HK-2 (cell line): ENCODE measurements at regions not wholly inside any gene's neighbourhood (a gene's known extent, or its start where the extent isn't known, plus 50 kb on each side); places are given as distances from the start of the nearest gene placed in this dataset.

ENCODE experiments used
- DNase-seq: peaks from one replicate; pipeline ENCODE4 v3.0.0-alpha.2; 2018; ENCODE audit not compliant: unreplicated experiment

- no peak for DNase-seq
Observed at GRCh38 chr10:10777723-10778122, 239.9 kb upstream of the CELF2 start.

GRCh38 chr10:10778959-10779358, 238.7 kb upstream of the CELF2 start:
- DNase-seq: no peak

GRCh38 chr10:10779511-10779910, 238.2 kb upstream of the CELF2 start:
- no peak for DNase-seq

DNA sequence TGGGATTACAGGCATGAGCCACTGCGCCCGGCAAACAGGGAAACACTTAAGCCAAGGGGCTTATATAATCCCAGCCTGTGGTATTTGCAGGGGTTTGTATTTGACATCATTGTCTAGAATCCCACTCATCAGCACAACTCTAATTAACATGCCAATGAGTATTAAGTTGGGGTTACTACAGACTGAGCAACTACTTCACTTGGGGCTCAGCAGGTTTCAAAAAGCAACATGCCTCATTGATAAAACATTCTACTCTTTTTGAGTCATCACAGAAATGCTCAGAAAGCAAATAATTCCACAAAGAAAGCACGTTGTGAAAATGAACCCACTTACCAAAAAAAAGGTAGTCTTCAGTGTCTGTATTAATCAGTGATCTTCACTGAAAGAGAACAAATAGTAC, 236.9 kb upstream of the CELF2 start:
- no peak for DNase-seq

GRCh38 chr10:10782603-10783002, 235.1 kb upstream of the CELF2 start:
- peak; percentile 34 for DNase-seq

- no peak for DNase-seq
Observed at GRCh38 chr10:10785627-10786026, 232.0 kb upstream of the CELF2 start.

- DNase-seq: peak; percentile 20
Observed at GRCh38 chr10:10786109-10787090, 231.3 kb upstream of the CELF2 start.

GRCh38 chr10:10787586-10787985, 230.1 kb upstream of the CELF2 start:
- no peak for DNase-seq

- DNase-seq: no peak
Observed at GRCh38 chr10:10788761-10789160, 228.9 kb upstream of the CELF2 start.

- no peak for DNase-seq
Observed at GRCh38 chr10:10791869-10792268, 225.8 kb upstream of the CELF2 start.

DNA sequence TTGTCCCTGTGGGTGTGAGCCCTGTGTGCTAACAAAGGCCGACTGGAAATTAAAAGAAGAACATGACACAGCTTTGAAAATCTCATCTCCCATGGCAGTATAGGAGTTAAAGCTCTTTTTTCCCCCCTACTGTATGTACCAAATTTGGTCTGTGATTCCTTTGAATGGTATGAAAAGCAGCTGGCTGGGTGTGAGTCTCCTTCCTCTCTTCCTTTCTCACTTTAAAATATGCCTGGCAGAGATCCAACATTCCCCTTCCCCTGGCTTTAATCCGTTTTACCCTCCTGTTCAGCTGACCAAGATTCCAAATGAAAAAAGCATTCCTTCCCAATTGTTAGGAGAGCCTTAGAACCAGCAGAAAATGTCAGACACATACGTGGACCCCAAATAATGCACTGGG, 225.0 kb upstream of the CELF2 start:
- peak; percentile 27 for DNase-seq

GRCh38 chr10:10794046-10794445, 223.6 kb upstream of the CELF2 start:
- DNase-seq: peak; percentile 20

GRCh38 chr10:10794791-10795191, 222.9 kb upstream of the CELF2 start:
- peak; percentile 58 for DNase-seq

- no peak for DNase-seq
Observed at GRCh38 chr10:10796061-10796773, 221.5 kb upstream of the CELF2 start.

DNA sequence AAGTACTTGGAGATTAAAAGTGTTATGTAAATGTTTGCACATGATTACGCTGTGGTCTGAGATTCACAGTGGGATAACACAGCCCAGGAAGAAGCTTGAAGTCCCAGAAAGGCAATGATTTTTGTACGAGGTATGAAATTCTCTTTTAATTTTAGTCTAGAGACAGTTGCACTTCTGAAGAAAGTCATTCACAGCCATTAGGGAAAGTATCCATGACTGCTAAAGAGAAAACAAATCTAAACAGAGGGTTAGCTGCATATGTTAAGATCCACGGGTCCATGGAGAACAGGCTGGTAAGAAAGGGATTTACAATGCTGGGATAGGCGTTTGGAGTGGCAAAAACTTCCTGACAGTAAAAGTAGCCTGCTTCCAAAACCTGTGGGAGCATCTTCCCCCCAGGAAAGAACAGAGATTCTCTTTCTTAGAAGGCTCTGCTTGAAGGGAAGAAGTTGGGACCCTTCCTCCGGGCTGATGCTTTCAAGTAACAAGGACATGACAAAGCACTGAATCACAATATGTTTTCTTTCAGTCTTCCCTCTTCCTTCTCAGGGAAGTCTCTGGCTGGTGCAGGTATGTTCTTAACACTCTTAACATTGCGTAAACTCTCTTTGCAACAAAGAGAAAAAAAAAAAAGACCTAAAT, 220.8 kb upstream of the CELF2 start:
- DNase-seq: no peak

- no peak for DNase-seq
Observed at GRCh38 chr10:10797513-10797912, 220.2 kb upstream of the CELF2 start.

- no peak for DNase-seq
Observed at GRCh38 chr10:10798102-10798863, 219.4 kb upstream of the CELF2 start.

DNA sequence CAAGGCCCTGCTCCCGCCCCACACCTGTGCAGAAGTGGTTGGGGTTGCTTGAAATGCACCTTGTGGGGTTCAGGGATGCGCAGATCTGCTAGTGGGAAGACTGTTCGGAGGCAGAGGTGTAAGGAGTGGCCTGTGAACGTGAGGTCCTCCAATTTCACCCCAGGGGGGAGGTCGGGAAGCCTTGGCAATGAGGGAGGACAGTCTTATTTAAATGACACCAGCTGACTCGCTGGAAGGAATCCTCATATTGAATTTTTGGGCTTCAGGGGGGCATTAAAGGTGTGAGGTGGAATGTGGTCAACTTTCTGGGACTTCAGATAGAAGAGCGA, 218.8 kb upstream of the CELF2 start:
- DNase-seq: no peak

GRCh38 chr10:10800961-10801360, 216.7 kb upstream of the CELF2 start:
- no peak for DNase-seq

GRCh38 chr10:10803278-10803677, 214.4 kb upstream of the CELF2 start:
- DNase-seq: no peak

DNA sequence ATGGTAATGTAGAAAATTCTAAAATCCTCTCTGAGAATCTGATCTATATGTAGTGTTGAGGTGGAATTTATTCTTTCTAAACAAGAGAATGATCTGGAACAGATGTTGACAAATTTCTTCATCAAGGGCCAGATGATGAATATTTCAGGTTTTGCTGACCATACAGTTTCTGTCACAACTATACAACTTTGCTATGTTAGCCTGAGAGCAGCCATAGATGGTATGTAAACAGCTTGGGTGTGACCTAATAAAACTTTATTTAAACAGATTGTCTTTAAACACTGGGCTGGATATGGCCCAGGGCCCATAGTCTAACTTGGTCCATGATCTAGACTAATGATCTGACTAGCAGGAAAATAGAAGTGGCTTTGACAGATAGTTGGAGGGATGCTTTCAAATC, 213.6 kb upstream of the CELF2 start:
- DNase-seq: no peak
